Heart left ventricle (tissue), 16 donors: ENCODE measurements at regions not wholly inside any gene's neighbourhood (a gene's known extent, or its start where the extent isn't known, plus 50 kb on each side); places are given as distances from the start of the nearest gene placed in this dataset.

Experiments
- ATAC-seq, 4 donors: fragments of 200-7000 bp; cut with Tn5 transposase; one replicate each; pipeline ENCODE4 v1.9.1; 2020 to 2022; ENCODE audit warnings: moderate library complexity in 4 of 4, mild to moderate bottlenecking in 3 of 4, moderate number of reproducible peaks in 1 of 4
- DNase-seq, 5 donors: peaks; one replicate each; pipeline ENCODE4 v3.0.0-alpha.2; 2020
- H3K27ac ChIP-seq, 12 donors: fragments of 200-600 bp; sonication (generic) in 4 of 12; one replicate each; pipeline versions ENCODE4 v1.5.0 to v1.8.0; 2016 to 2022; ENCODE audit warnings: mild to moderate bottlenecking in 2 of 12
- H3K27me3 ChIP-seq, 9 donors: fragments of 200-600 bp; sonication (generic) in 2 of 9; one replicate each; pipeline versions ENCODE4 v1.5.1 to v1.8.0; 2016 to 2022; ENCODE audit warnings: mild to moderate bottlenecking in 3 of 9
- H3K36me3 ChIP-seq, 9 donors: fragments of 200-600 bp; sonication (generic) in 2 of 9; one replicate each; pipeline versions ENCODE4 v1.5.0 to v1.8.0; 2018 to 2022; ENCODE audit warnings: mild to moderate bottlenecking in 2 of 9
- H3K4me1 ChIP-seq, 12 donors: fragments of 200-600 bp; sonication (generic) in 4 of 12; one replicate each; pipeline versions ENCODE4 v1.5.0 to v1.8.0; 2016 to 2022; ENCODE audit warnings: mild to moderate bottlenecking in 3 of 12
- H3K4me3 ChIP-seq, 12 donors: fragments of 200-600 bp; sonication (generic) in 4 of 12; one replicate each; pipeline versions ENCODE4 v1.5.0 to v1.8.0; 2017 to 2022; ENCODE audit warnings: mild to moderate bottlenecking in 9 of 12, moderate library complexity in 4 of 12
- H3K9me3 ChIP-seq, 12 donors: fragments of 200-600 bp; sonication (generic) in 4 of 12; one replicate each; pipeline versions ENCODE4 v1.5.0 to v1.8.0; 2016 to 2022; ENCODE audit warnings: mild to moderate bottlenecking in 1 of 12
- CTCF ChIP-seq, 12 donors: fragments of 200-600 bp; sonication (generic) in 4 of 12; IDR thresholded peaks; one replicate each; pipeline versions ENCODE4 v1.5.0 to v1.8.0; 2018 to 2022; ENCODE audit warnings: antibody characterized with exemption in 12 of 12, mild to moderate bottlenecking in 5 of 12
- POLR2A ChIP-seq, 2 donors: fragments of 450-650 bp; IDR thresholded peaks; one replicate each; pipeline ENCODE4 v1.6.1; 2017; ENCODE audit warnings: antibody characterized with exemption in 2 of 2, mild to moderate bottlenecking in 2 of 2, moderate library complexity in 2 of 2
- WGBS, 4 donors: extraction: QIAGEN DNeasy Blood & Tissue Kit in 2 of 4; methylation state at CpG; one replicate each; pipeline versions ENCODE4 v1.1.5 to v1.1.7; 2013 to 2018; 5-methylcytosine and 5-hydroxymethylcytosine counted together
- intact Hi-C, 10 donors: fragments of 100-400 bp; cut with DNase I; formaldehyde crosslinking; loops; one replicate each; pipeline versions ENCODE4 v1.11.1 to v1.14.2; 2022
- donor health status: ischemic (EF 13 %, LVEDD 7.1; RV severe dilation, severe dysfunction).
- donor health status: healthy with polysubstance abuse.
- donor health status: DM: no; HTN: yes; CAD: no.
- donor health status: DM: no; HTN: no; CAD: no.
- donor health status: ischemic (EF 25% LVEDD 6.9; RV normal size, moderate dysfunction).
- donor health status: ischemic (EF 25% LVEDD 5.7; RV mildly dilated, moderate dysfunction).
- donor health status: healthy.
- donor health status: DM: yes; HTN: yes; CAD: no.
- donor health status: ischemic (EF 35%, LVEDD 5.7; RV mildly dilated, moderate dysfunction).
- donor health status: nonischemic (EF 11% LVEDD 7.7; RV severe dilation, severe dysfunction).
- donor health status: DM: yes; HTN: yes; CAD: no.
- donor health status: PGD.
- donor health status: ischemic (EF 29% LVEDD 5.4; RV normal size, mild dysfunction).
- donor health status: nonischemic (EF 23%, LVEDD 6.1; RV moderate dilation, normal function).

GRCh38 chr5:135236228-135236907 lies 162.7 kb downstream of the MACROH2A1 start:
- WGBS, 4 donors = 78 to 83% (median 79%) methylated on average over 11 of the region's 11 CpGs
- no peak overlapping the region for H3K27ac ChIP-seq
- no peak overlapping the region for H3K4me3 ChIP-seq
- intact Hi-C loops = no loop called here
- no peak for ATAC-seq
- no peaks in the 10 kb centered on the region for H3K36me3 ChIP-seq
- no peaks in the 10 kb centered on the region for H3K27me3 ChIP-seq
- H3K4me1 ChIP-seq = peaks cover 0 to 20% (median 2%) of the 10 kb centered on the region in 12 donors
- DNase-seq = peak in 1 of 5 donors; percentile 6
- H3K9me3 ChIP-seq = no peaks in the 10 kb centered on the region
- no peak for TF ChIP-seq POLR2A (IDR thresholded peaks at IDR 0.05)

GRCh38 chr5:135235551-135236227 lies 163.3 kb downstream of the MACROH2A1 start:
- WGBS, 4 donors = 84 to 92% (median 89%) methylated on average over 7 to 9 of the region's 9 CpGs
- Histone ChIP-seq H3K9me3 (no peaks in the 10 kb centered on the region), H3K4me3 (no peak overlapping the region), H3K36me3 (no peaks in the 10 kb centered on the region), H3K27ac (no peak overlapping the region), H3K27me3 (no peaks in the 10 kb centered on the region), H3K4me1 (peaks cover 0 to 20% (median 3%) of the 10 kb centered on the region in 12 donors)
- peak in 1 of 5 donors; percentile 11 for DNase-seq
- no peak for TF ChIP-seq POLR2A (IDR thresholded peaks at IDR 0.05)
- intact Hi-C loops = no loop called here
- no peak for ATAC-seq

GRCh38 chr5:135234666-135235401 lies 164.2 kb downstream of the MACROH2A1 start:
- no peak for DNase-seq
- ATAC-seq = no peak
- no peak overlapping the region for H3K4me3 ChIP-seq
- peaks cover 0 to 23% (median 8%) of the 10 kb centered on the region in 12 donors for H3K4me1 ChIP-seq
- no peak overlapping the region for H3K27ac ChIP-seq
- no peak for TF ChIP-seq CTCF (IDR thresholded peaks at IDR 0.05)
- no peak for TF ChIP-seq POLR2A (IDR thresholded peaks at IDR 0.05)
- H3K36me3 ChIP-seq = no peaks in the 10 kb centered on the region
- H3K9me3 ChIP-seq = no peaks in the 10 kb centered on the region
- intact Hi-C loops = no loop called here
- 87 to 91% (median 88%) methylated on average over 9 of the region's 9 CpGs for WGBS, 4 donors
- no peaks in the 10 kb centered on the region for H3K27me3 ChIP-seq

- ATAC-seq = no peak
- Histone ChIP-seq H3K27me3 (no peaks in the 10 kb centered on the region), H3K36me3 (no peaks in the 10 kb centered on the region), H3K4me1 (peaks cover 0 to 19% (median 10%) of the 10 kb centered on the region in 12 donors), H3K4me3 (no peak overlapping the region), H3K9me3 (no peaks in the 10 kb centered on the region), H3K27ac (no peak overlapping the region)
- intact Hi-C loops = no loop called here
- DNase-seq = no peak
- 89 to 94% (median 92%) methylated on average over 12 of the region's 12 CpGs for WGBS, 4 donors
- no peak for TF ChIP-seq POLR2A (IDR thresholded peaks at IDR 0.05)
- no peak for TF ChIP-seq CTCF (IDR thresholded peaks at IDR 0.05)
Measured at GRCh38 chr5:135234242-135234641, 164.8 kb downstream of the MACROH2A1 start.

- WGBS, 4 donors = 82 to 88% (median 84%) methylated on average over 6 of the region's 6 CpGs
- Histone ChIP-seq H3K27me3 (no peaks in the 10 kb centered on the region), H3K4me1 (peaks cover 0 to 16% (median 9%) of the 10 kb centered on the region in 12 donors), H3K9me3 (no peaks in the 10 kb centered on the region), H3K36me3 (no peaks in the 10 kb centered on the region), H3K27ac (no peak overlapping the region), H3K4me3 (no peak overlapping the region)
- ATAC-seq (no peak), DNase-seq (no peak)
- no peak for TF ChIP-seq POLR2A (IDR thresholded peaks at IDR 0.05)
- no peak for TF ChIP-seq CTCF (IDR thresholded peaks at IDR 0.05)
- intact Hi-C loops = no loop called here
Measured at GRCh38 chr5:135233477-135233876, 165.6 kb downstream of the MACROH2A1 start.
